K562 (cell line): ENCODE measurements at regions not wholly inside any gene's neighbourhood (a gene's known extent, or its start where the extent isn't known, plus 50 kb on each side); places are given as distances from the start of the nearest gene placed in this dataset.

Source experiments
- ATAC-seq: fragments of 200-7000 bp; cut with Tn5 transposase; 3 replicates; pipeline ENCODE4 v1.9.1; 2020; ENCODE audit warnings: moderate library complexity
- BruUV-seq: library from RNA; stranded (reverse); fragments of 400-500 nt; replicated peaks from 2 replicates; lab custom pipeline; 2021; lab: Mats Ljungman, UMichigan
- CTCF ChIA-PET: fragments of 300-600 bp; formaldehyde crosslinking; extraction: SDS; loops from one replicate; lab custom pipeline; 2021; ENCODE audit warnings: low intra/inter-chr PET ratio; lab: Yijun Ruan, JAX
- POLR2A ChIA-PET: fragments of 300-600, 350-650 bp; sonication (Branson Sonifier 250); formaldehyde crosslinking; extraction: SDS; loops from one replicate; lab custom pipeline; 2021; ENCODE audit warnings: antibody characterized with exemption, inconsistent platforms; lab: Yijun Ruan, JAX
- DNase-seq, 4 experiments: peaks; one replicate each; pipeline versions ENCODE4 v3.0.0 to v3.0.0-alpha.2; 2011 to 2018; ENCODE audit warnings: low spot score in 3 of 4, mixed read lengths in 3 of 4; ENCODE audit errors: extremely low read depth in 1 of 4
- FAIRE-seq: peaks from 2 replicates; lab custom pipeline; 2011; peaks lifted over from hg19 to GRCh38; lab: Jason Lieb, UNC
- H2AFZ ChIP-seq: 2 replicates; pipeline ENCODE4 v1.6.0; 2011; ENCODE audit warnings: low read depth, low read length, control low read depth, inconsistent platforms
- H3K27ac ChIP-seq: fragments of 200-600 bp; 3 replicates; pipeline ENCODE4 v1.8.0; 2011; ENCODE audit warnings: low read depth, mild to moderate bottlenecking, control low read depth, inconsistent platforms, low read length, moderate library complexity, mixed read lengths; ENCODE audit errors: extremely low read depth
- H3K27me3 ChIP-seq, 2 experiments: fragments of 300-600 bp in 1 of 2; 2 replicates in 1 of 2; 3 replicates in 1 of 2; pipeline versions ENCODE4 v1.6.0 to v1.8.0; 2011; ENCODE audit warnings: inconsistent platforms in 2 of 2, low read length in 2 of 2, mild to moderate bottlenecking in 1 of 2, mixed read lengths in 1 of 2, moderate library complexity in 1 of 2; ENCODE audit not compliant: control insufficient read depth in 2 of 2, insufficient read depth in 2 of 2
- H3K36me3 ChIP-seq: fragments of 300-600 bp; 3 replicates; pipeline ENCODE4 v1.8.0; 2011; ENCODE audit warnings: mild to moderate bottlenecking, low read length, inconsistent platforms; ENCODE audit not compliant: control insufficient read depth, insufficient read depth
- H3K4me1 ChIP-seq, 2 experiments: fragments of 200-600 bp in 1 of 2; replicated peaks in 1 of 2; 2 replicates in 1 of 2; 3 replicates in 1 of 2; pipeline versions ENCODE4 v1.5.1 to v1.8.0; 2011; ENCODE audit warnings: inconsistent platforms in 2 of 2, low read length in 2 of 2, mild to moderate bottlenecking in 1 of 2, mixed read lengths in 1 of 2, moderate library complexity in 1 of 2; ENCODE audit not compliant: control insufficient read depth in 2 of 2, insufficient read depth in 2 of 2
- H3K4me2 ChIP-seq: 2 replicates; pipeline ENCODE4 v1.6.1; 2011; ENCODE audit warnings: low read length, control low read depth, inconsistent platforms, mixed read lengths; ENCODE audit not compliant: insufficient read depth
- H3K4me3 ChIP-seq: fragments of 200-600 bp; sonication (generic), shearing (Covaris generic); 2 replicates; pipeline ENCODE4 v1.5.1; 2016; ENCODE audit warnings: control low read depth, inconsistent platforms
- H3K79me2 ChIP-seq: fragments of 200-600 bp; 3 replicates; pipeline ENCODE4 v1.8.0; 2011; ENCODE audit warnings: low read length, inconsistent platforms; ENCODE audit not compliant: control insufficient read depth, insufficient read depth
- H3K9ac ChIP-seq, 2 experiments: 2 replicates each; pipeline versions ENCODE4 v1.6.0 to v1.6.1; 2011; ENCODE audit warnings: low read depth in 2 of 2, low read length in 2 of 2, control low read depth in 1 of 2, inconsistent platforms in 1 of 2, mild to moderate bottlenecking in 1 of 2, mixed read lengths in 1 of 2; ENCODE audit not compliant: insufficient read depth in 1 of 2
- H3K9me1 ChIP-seq: one replicate; pipeline ENCODE4 v1.6.0; 2011; ENCODE audit warnings: inconsistent platforms, mild to moderate bottlenecking, low read length, moderate library complexity; ENCODE audit not compliant: control insufficient read depth, insufficient read depth
- H3K9me3 ChIP-seq: replicated peaks from 2 replicates; pipeline ENCODE4 v1.5.1; 2011; ENCODE audit warnings: low read depth, low read length, inconsistent platforms; ENCODE audit not compliant: control insufficient read depth, insufficient read depth
- H4K20me1 ChIP-seq: replicated peaks from 2 replicates; pipeline ENCODE4 v1.6.1; 2011; ENCODE audit warnings: low read length, inconsistent platforms, mixed read lengths; ENCODE audit not compliant: control insufficient read depth, insufficient read depth
- E2F3 ChIP-seq: fragments of 250-450 bp; sonication (Bioruptor Pico); IDR thresholded peaks from 2 replicates; pipeline ENCODE4 v1.4.0; 2020; ENCODE audit warnings: mild to moderate bottlenecking
- HOXB6 ChIP-seq: fragments of 250-450 bp; sonication (Bioruptor Pico); IDR thresholded peaks from 2 replicates; pipeline ENCODE4 v1.5.1; 2022; ENCODE audit warnings: mild to moderate bottlenecking, borderline replicate concordance
- HSF4 ChIP-seq: fragments of 250-450 bp; sonication (Bioruptor Pico); IDR thresholded peaks from 2 replicates; pipeline ENCODE4 v2.1.2; 2022; ENCODE audit warnings: mild to moderate bottlenecking, moderate library complexity, borderline replicate concordance
- MLX ChIP-seq, 2 experiments: fragments of 450-650 bp in 1 of 2; sonication (generic) in 1 of 2; formaldehyde crosslinking; conservative IDR thresholded peaks; 2 replicates each; pipeline versions ENCODE4 v1.4.0 to v1.8.1; 2020 to 2022; ENCODE audit warnings: mild to moderate bottlenecking in 1 of 2, missing genetic modification reagents in 1 of 2
- NFIX ChIP-seq: fragments of 250-450 bp; sonication (Bioruptor Pico); IDR thresholded peaks from 2 replicates; pipeline ENCODE4 v1.4.0; 2020; ENCODE audit warnings: low read depth, mild to moderate bottlenecking, moderate library complexity
- NR4A1 ChIP-seq, 2 experiments: fragments of 250-450 bp in 1 of 2; fragments of 450-650 bp in 1 of 2; sonication (Bioruptor Pico) in 1 of 2; IDR thresholded peaks; 2 replicates each; pipeline versions ENCODE4 v1.4.0 to v1.6.1; 2016 to 2020; ENCODE audit warnings: mild to moderate bottlenecking in 2 of 2, missing compliant biosample characterization in 1 of 2, missing genetic modification characterization in 1 of 2, moderate library complexity in 1 of 2
- POLR2A ChIP-seq: fragments of 450-650 bp; conservative IDR thresholded peaks from 2 replicates; pipeline ENCODE4 v1.6.1; 2016
- RNF2 ChIP-seq: sonication (generic); IDR thresholded peaks from 2 replicates; pipeline ENCODE4 v1.6.1; 2016
- SUPT5H ChIP-seq: fragments of 450-650 bp; IDR thresholded peaks from 2 replicates; pipeline ENCODE4 v1.6.1; 2016
- ZNF121 ChIP-seq: sonication (generic); formaldehyde crosslinking; conservative IDR thresholded peaks from 2 replicates; pipeline ENCODE4 v1.8.0; 2022; ENCODE audit warnings: missing genetic modification reagents
- ZNF3 ChIP-seq: fragments of 250-450 bp; sonication (Bioruptor Pico); IDR thresholded peaks from 2 replicates; pipeline ENCODE4 v1.5.0; 2021; ENCODE audit warnings: mild to moderate bottlenecking, moderate library complexity
- ZNF407 ChIP-seq: fragments of 450-650 bp; IDR thresholded peaks from 2 replicates; pipeline ENCODE4 v1.6.1; 2016; ENCODE audit warnings: low read depth
- ZNF507 ChIP-seq: conservative IDR thresholded peaks from 2 replicates; pipeline ENCODE4 v1.6.1; 2017; ENCODE audit warnings: missing genetic modification characterization, missing compliant biosample characterization
- ZNF589 ChIP-seq: fragments of 200-800 bp; sonication (Bioruptor generic); IDR thresholded peaks from 2 replicates; pipeline ENCODE4 v1.6.1; 2016; ENCODE audit warnings: low read depth, missing genetic modification characterization, missing compliant biosample characterization
- ZNF77 ChIP-seq: fragments of 250-450 bp; sonication (Bioruptor Pico); IDR thresholded peaks from 2 replicates; pipeline ENCODE4 v1.5.0; 2020
- WGBS: fragments of 100-300 bp; shearing (Covaris generic); methylation state at CpG from one replicate; pipeline ENCODE4 v1.1.6; 2016; ENCODE audit warnings: low coverage, mixed read lengths; ENCODE audit not compliant: insufficient coverage; ENCODE audit errors: missing lambda C conversion rate; 5-methylcytosine and 5-hydroxymethylcytosine counted together
- in situ Hi-C: fragments of 300-500 bp; cut with MboI; formaldehyde crosslinking; loops from 4 replicates; pipeline ENCODE4 v1.15.0; 2018; ENCODE audit warnings: inconsistent platforms, mixed read lengths
- intact Hi-C: fragments of 100-400 bp; cut with micrococcal nuclease; formaldehyde crosslinking; loops from 2 replicates; pipeline ENCODE4 v1.14.2; 2022

DNA sequence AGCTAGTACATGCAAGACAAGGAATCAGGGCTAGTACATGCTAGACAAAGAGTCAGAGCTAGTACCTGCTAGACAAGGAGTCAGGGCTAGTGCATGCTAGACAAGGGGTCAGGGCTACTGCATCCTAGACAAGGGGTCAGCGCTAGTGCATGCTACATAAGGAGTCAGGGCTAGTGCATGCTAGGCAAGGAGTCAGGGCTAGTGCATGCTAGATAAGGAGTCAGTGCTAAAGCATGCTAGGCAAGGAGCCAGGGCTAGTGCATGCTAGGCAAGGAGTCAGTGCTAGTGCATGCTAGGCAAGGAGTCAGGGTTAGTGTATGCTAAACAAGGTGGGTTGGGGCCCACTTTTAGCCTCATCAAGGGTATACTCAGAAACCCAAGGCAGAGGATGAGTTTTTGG, 90.1 kb upstream of the FAM136A start:
- intact Hi-C loops (no loop called here), in situ Hi-C loops (no loop called here)
- no peak for ATAC-seq
- DNase-seq = no peak
- no TSS peak for BruUV-seq
- ChIA-PET POLR2A (interaction anchor here (0.7 kb wide), 1 partner anchor 11 kb away, joined by 4 read pairs; no protein-coding TSS in a partner anchor), CTCF (no interaction called here)
- 0% methylated on average over 1 of the region's 1 CpG for WGBS
- no peaks in the 10 kb centered on the region for H3K9me3 ChIP-seq
- H3K9me1 ChIP-seq = no peaks in the 10 kb centered on the region
- H2AFZ ChIP-seq = no peak overlapping the region
- H3K27me3 ChIP-seq = peaks cover 7 to 18% of the 10 kb centered on the region in 2 experiments; a peak in 3 of 5 replicates
- H3K4me3 ChIP-seq = no peak overlapping the region
- H3K4me2 ChIP-seq = no peak overlapping the region
- no peaks in the 10 kb centered on the region for H4K20me1 ChIP-seq
- no peak for FAIRE-seq
- H3K79me2 ChIP-seq = no peaks in the 10 kb centered on the region
- no peaks in the 10 kb centered on the region for H3K4me1 ChIP-seq
- H3K9ac ChIP-seq = no peak overlapping the region
- H3K36me3 ChIP-seq = no peaks in the 10 kb centered on the region
- no peak overlapping the region for H3K27ac ChIP-seq
- TF ChIP-seq NR4A1 (CRISPR knock-in tag; IDR thresholded peaks at IDR 0.05) (no peak), NR4A1 (tag; IDR thresholded peaks at IDR 0.05) (no peak), ZNF3 (CRISPR knock-in tag) (no peak), HSF4 (CRISPR knock-in tag) (no peak), E2F3 (no peak), ZNF121 (no peak), SUPT5H (no peak), ZNF589 (CRISPR knock-in tag) (no peak), NFIX (no peak), POLR2A (no peak), HOXB6 (CRISPR knock-in tag) (no peak), ZNF507 (tag) (no peak), RNF2 (no peak), MLX (CRISPR knock-in tag; conservative IDR thresholded peaks at IDR 0.05) (no peak), ZNF77 (CRISPR knock-in tag) (no peak), ZNF407 (no peak)
